Upper lobe of right lung (tissue), 1 donor: ENCODE measurements at regions not wholly inside any gene's neighbourhood (a gene's known extent, or its start where the extent isn't known, plus 50 kb on each side); places are given as distances from the start of the nearest gene placed in this dataset.
A peak's percentile ranks its signal among the peaks of the same experiment; 100 is the strongest.

ENCODE experiments used
- ATAC-seq: fragments of 200-7000 bp; cut with Tn5 transposase; one replicate; pipeline ENCODE4 v1.9.1; 2020; ENCODE audit warnings: mild to moderate bottlenecking, moderate library complexity
- DNase-seq: peaks from one replicate; pipeline ENCODE4 v3.0.0-alpha.2; 2020
- H3K27ac ChIP-seq: fragments of 200-600 bp; one replicate; pipeline ENCODE4 v1.8.0; 2022
- H3K27me3 ChIP-seq: fragments of 200-600 bp; one replicate; pipeline ENCODE4 v1.8.0; 2022; ENCODE audit warnings: mild to moderate bottlenecking
- H3K36me3 ChIP-seq: fragments of 200-600 bp; one replicate; pipeline ENCODE4 v1.8.0; 2022
- H3K4me1 ChIP-seq: fragments of 200-600 bp; one replicate; pipeline ENCODE4 v1.8.0; 2022
- H3K4me3 ChIP-seq: fragments of 200-600 bp; one replicate; pipeline ENCODE4 v1.8.0; 2022; ENCODE audit warnings: mild to moderate bottlenecking
- H3K9me3 ChIP-seq: fragments of 200-600 bp; one replicate; pipeline ENCODE4 v1.8.0; 2022
- CTCF ChIP-seq: fragments of 200-600 bp; IDR thresholded peaks from one replicate; pipeline ENCODE4 v1.8.0; 2022; ENCODE audit warnings: antibody characterized with exemption
- intact Hi-C: fragments of 100-400 bp; cut with DNase I; formaldehyde crosslinking; loops from one replicate; pipeline ENCODE4 v1.11.0; 2022
- donor health status: DM: no; HTN: yes; CAD: no; lungs with severe emphysema.

GRCh38 chr9:117860849-117861248, 156.6 kb downstream of the TLR4 start:
- DNase-seq (no peak), ATAC-seq (no peak)
- no peak for TF ChIP-seq CTCF
- no peaks in the 10 kb centered on the region for H3K27me3 ChIP-seq
- intact Hi-C loops = no loop called here
- no peak overlapping the region for H3K27ac ChIP-seq
- no peaks in the 10 kb centered on the region for H3K36me3 ChIP-seq
- no peaks in the 10 kb centered on the region for H3K9me3 ChIP-seq
- H3K4me1 ChIP-seq = no peaks in the 10 kb centered on the region
- no peak overlapping the region for H3K4me3 ChIP-seq

DNA sequence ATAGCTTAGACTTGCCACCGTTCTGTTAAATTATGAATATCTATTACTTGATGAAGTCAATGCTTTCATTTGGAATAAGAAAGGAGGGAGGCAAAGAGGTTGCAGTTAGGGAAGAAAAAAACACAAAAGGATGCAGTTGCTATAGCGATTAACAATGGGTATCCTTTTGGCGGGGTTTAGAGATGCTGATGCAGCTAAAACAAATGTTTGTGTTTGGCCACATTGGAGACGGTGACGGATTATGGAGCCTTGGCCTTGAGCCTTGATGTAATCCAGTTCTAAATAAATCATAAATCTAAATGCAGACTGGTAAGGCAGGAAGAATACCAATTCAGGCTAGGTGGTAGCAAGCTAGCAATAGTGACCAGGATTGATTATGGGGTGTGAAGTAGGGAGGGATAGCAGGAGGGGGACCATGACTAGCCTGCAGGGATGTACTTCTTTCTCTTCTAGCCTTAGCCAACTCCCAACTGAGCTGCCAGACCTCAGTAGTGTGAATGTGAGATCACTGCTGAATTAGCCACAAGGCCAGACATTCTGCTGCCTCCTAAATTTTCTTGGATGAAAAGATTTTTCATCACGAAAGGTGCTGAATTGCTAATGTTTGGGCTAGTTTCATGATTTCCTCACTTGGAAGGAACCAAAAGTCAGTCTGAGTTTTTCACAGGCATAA, 160.3 kb downstream of the TLR4 start:
- intact Hi-C loops = no loop called here
- Histone ChIP-seq H3K27me3 (no peaks in the 10 kb centered on the region), H3K27ac (no peak overlapping the region), H3K9me3 (no peaks in the 10 kb centered on the region), H3K4me1 (no peaks in the 10 kb centered on the region), H3K4me3 (no peak overlapping the region), H3K36me3 (no peaks in the 10 kb centered on the region)
- no peak for TF ChIP-seq CTCF
- ATAC-seq (no peak), DNase-seq (no peak)

DNA sequence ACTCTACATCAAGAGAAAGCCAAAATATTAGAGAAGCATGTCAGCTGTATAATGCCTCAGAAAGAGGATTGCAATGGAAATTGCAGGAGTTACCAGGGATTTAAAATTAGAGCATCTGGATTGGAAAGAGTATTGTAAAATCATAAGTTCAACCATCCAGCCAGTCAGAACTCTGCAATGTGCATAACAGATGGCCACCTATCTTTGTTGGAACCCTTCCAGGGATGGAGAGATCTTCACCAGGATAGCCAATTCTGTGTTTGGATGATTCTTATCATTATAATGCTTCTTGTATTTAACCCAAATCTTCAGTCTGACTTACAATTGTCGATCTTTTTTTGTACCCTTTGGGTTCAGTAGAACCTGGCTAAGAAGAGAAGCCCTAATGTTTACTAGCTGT, 164.4 kb downstream of the TLR4 start:
- no peak overlapping the region for H3K27ac ChIP-seq
- H3K27me3 ChIP-seq = no peaks in the 10 kb centered on the region
- no peaks in the 10 kb centered on the region for H3K36me3 ChIP-seq
- intact Hi-C loops = no loop called here
- DNase-seq (no peak), ATAC-seq (no peak)
- no peak overlapping the region for H3K4me3 ChIP-seq
- no peak for TF ChIP-seq CTCF
- H3K9me3 ChIP-seq = no peaks in the 10 kb centered on the region
- no peaks in the 10 kb centered on the region for H3K4me1 ChIP-seq

DNA sequence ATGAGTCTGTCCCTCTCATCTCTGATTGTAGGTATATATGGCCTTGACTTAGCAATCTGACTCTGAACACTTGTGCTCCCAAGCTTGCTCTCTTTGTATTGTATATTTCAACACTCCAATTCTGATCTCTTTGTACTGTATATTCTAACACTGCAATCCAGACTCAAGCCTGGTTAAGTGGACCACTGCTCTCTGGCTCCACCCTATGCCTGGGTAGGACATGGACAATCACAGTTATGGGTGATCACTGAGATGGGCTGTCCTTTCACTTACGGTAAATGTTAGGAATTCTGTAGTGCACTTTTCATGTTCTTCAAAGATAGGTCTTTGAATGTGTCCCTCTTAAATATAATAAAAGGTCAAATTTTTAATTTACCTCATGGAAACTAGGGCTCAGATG, 165.1 kb downstream of the TLR4 start:
- Histone ChIP-seq H3K27ac (no peak overlapping the region), H3K9me3 (no peaks in the 10 kb centered on the region), H3K36me3 (no peaks in the 10 kb centered on the region), H3K4me1 (no peaks in the 10 kb centered on the region), H3K4me3 (no peak overlapping the region), H3K27me3 (no peaks in the 10 kb centered on the region)
- TF ChIP-seq CTCF = no peak
- intact Hi-C loops = no loop called here
- peak; percentile 46 for ATAC-seq
- DNase-seq = no peak

DNA sequence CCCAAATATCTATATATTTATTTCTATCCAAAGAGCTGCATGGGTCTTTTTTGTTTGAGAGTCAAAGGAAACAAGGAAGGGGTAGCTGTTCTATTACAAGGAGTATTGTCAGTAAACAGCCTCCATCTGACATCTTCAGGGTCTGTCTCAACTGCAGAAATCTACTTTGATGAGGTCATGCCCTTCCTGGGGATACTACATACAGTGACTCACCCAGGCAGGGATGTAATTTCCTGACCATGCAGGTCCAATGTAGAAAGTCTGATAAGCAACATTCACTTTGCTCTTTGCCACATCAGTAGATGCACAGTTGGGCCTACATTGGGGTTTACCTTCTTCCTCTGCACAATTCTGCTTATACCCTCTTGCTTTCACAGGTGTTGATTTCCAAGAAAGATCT, 165.5 kb downstream of the TLR4 start:
- Histone ChIP-seq H3K9me3 (no peaks in the 10 kb centered on the region), H3K27ac (no peak overlapping the region), H3K4me1 (no peaks in the 10 kb centered on the region), H3K36me3 (no peaks in the 10 kb centered on the region), H3K27me3 (no peaks in the 10 kb centered on the region), H3K4me3 (no peak overlapping the region)
- no peak for DNase-seq
- no peak for TF ChIP-seq CTCF
- ATAC-seq = no peak
- intact Hi-C loops = no loop called here

DNA sequence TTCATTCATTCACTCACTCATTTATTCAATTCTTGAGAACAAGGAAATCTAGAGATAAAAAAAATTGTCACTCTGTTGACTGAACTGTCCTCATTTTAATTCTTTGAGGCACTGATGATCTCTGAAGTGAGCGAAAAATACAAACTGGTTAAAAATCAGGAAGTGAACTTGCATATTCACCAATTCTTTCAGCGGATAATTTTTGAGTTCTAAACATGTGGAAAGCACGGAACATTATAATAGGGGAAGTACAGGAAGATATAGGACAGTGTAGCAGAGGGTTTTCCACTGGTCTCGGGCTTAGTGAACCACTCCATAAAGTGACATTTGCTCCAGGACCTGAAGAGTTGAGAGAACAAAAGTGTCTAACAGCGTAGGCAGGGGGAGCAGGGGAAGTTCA, 169.5 kb downstream of the TLR4 start:
- Histone ChIP-seq H3K4me1 (no peaks in the 10 kb centered on the region), H3K27ac (no peak overlapping the region), H3K27me3 (no peaks in the 10 kb centered on the region), H3K36me3 (no peaks in the 10 kb centered on the region), H3K9me3 (no peaks in the 10 kb centered on the region), H3K4me3 (no peak overlapping the region)
- ATAC-seq (no peak), DNase-seq (no peak)
- no peak for TF ChIP-seq CTCF
- intact Hi-C loops = no loop called here
